ENCODE measurements at regions not wholly inside any gene's neighbourhood (a gene's known extent, or its start where the extent isn't known, plus 50 kb on each side); places are given as distances from the start of the nearest gene placed in this dataset.

DNA sequence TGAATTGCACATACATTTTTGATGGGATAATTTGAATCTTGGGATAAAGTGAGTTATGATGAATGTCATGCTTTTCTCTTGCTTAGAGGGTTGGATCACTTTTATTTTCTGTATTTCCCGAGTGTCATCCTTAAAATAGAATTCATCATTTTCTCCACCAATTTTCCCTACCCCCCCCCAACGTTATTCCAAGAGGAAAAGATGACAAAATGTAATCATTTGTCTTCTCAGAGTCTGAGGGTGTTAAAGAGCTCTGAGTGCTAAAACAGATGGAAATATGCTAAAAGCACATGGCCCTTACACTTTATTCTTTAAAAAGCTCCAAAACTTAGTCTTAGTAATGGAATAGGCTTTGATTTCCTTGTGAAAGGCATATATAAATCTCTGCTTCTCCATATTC is 81.4 kb downstream of the CHRM3 start:
- H3K4me3 Mint-ChIP-seq = no peak overlapping the region
- no peaks in the 10 kb centered on the region for H3K27me3 Mint-ChIP-seq
- H3K9me3 Mint-ChIP-seq = no peaks in the 10 kb centered on the region
- intact Hi-C loops (cut with micrococcal nuclease) = no loop called here
- DNase-seq (no peak), ATAC-seq (no peak)
- no peaks in the 10 kb centered on the region for H3K36me3 Mint-ChIP-seq (ENCODE audit: low read depth)
- ChIA-PET POLR2A (no interaction called here), CTCF (interaction anchor here (0.8 to 1.0 kb wide), 2 partner anchors 15 to 351 kb away, joined by 3 read pairs; no protein-coding TSS in a partner anchor)
- no peaks in the 10 kb centered on the region for H3K4me1 Mint-ChIP-seq (ENCODE audit: low read depth)
- no peak overlapping the region for H3K27ac Mint-ChIP-seq
- TF ChIP-seq, protein P1, sequence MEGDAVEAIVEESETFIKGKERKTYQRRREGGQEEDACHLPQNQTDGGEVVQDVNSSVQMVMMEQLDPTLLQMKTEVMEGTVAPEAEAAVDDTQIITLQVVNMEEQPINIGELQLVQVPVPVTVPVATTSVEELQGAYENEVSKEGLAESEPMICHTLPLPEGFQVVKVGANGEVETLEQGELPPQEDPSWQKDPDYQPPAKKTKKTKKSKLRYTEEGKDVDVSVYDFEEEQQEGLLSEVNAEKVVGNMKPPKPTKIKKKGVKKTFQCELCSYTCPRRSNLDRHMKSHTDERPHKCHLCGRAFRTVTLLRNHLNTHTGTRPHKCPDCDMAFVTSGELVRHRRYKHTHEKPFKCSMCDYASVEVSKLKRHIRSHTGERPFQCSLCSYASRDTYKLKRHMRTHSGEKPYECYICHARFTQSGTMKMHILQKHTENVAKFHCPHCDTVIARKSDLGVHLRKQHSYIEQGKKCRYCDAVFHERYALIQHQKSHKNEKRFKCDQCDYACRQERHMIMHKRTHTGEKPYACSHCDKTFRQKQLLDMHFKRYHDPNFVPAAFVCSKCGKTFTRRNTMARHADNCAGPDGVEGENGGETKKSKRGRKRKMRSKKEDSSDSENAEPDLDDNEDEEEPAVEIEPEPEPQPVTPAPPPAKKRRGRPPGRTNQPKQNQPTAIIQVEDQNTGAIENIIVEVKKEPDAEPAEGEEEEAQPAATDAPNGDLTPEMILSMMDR (IDR thresholded peaks at IDR 0.05) = no peak

DNA sequence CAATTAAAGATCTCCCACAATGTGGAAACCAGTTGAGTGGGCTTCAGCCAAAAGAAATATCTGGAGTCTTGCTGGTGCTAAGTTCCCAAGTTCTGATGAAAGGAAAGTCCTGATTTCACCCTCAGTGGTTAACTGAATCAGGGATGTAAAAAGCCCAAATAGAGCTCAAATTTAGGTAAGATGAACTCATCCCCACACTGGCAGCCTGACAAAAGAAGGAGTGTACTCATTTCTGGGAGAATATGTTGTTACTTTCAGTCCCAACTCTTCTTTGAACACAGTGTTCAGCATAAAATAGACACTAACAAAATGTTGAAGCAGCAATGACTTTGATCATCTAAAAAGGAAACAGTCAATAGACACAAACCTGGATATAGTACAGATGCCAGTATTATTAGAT is 91.7 kb downstream of the CHRM3 start:
- intact Hi-C loops (cut with micrococcal nuclease) = no loop called here
- DNase-seq = no peak
- no peaks in the 10 kb centered on the region for H3K4me1 Mint-ChIP-seq (ENCODE audit: low read depth)
- TF ChIP-seq, protein P1 (IDR thresholded peaks at IDR 0.05) = no peak
- H3K36me3 Mint-ChIP-seq (ENCODE audit: low read depth) = peaks cover 2% of the 10 kb centered on the region
- CTCF ChIA-PET = no interaction called here
- no peak overlapping the region for H3K27ac Mint-ChIP-seq
- no peaks in the 10 kb centered on the region for H3K27me3 Mint-ChIP-seq
- peaks cover 18% of the 10 kb centered on the region for H3K9me3 Mint-ChIP-seq
- ATAC-seq = no peak
- POLR2A ChIA-PET = no interaction called here
- H3K4me3 Mint-ChIP-seq = no peak overlapping the region

DNA sequence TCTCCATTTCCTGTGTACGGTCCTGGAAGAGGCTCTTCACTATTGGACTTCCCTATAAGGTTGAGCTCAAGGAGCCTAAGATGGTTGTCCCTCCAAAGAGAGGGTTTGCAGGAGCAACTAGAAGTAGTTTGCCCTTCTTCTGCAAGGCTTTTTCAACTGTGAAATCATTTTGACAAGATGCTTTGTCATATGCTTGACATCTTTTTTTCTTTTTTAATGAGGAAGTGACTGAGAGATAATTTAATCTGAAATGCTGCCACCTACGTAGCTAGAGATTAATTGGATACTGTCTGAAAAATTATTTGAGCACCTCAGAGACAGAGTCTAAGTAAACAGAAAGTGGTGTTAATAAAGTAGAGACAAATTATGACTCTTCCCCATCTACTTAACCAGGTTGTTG is 97.0 kb downstream of the CHRM3 start:
- no peak for ATAC-seq
- CTCF ChIA-PET = interaction anchor here (1.6 kb wide), 1 partner anchor 16 kb away, joined by 3 read pairs; no protein-coding TSS in a partner anchor
- H3K27me3 Mint-ChIP-seq = no peaks in the 10 kb centered on the region
- peaks cover 2% of the 10 kb centered on the region for H3K36me3 Mint-ChIP-seq (ENCODE audit: low read depth)
- TF ChIP-seq, protein P1 (IDR thresholded peaks at IDR 0.05) = no peak
- peaks cover 12% of the 10 kb centered on the region for H3K9me3 Mint-ChIP-seq
- intact Hi-C loops (cut with micrococcal nuclease) = no loop called here
- H3K27ac Mint-ChIP-seq = no peak overlapping the region
- H3K4me3 Mint-ChIP-seq = no peak overlapping the region
- no peak for DNase-seq
- POLR2A ChIA-PET = no interaction called here
- H3K4me1 Mint-ChIP-seq (ENCODE audit: low read depth) = peaks cover 5% of the 10 kb centered on the region

DNA sequence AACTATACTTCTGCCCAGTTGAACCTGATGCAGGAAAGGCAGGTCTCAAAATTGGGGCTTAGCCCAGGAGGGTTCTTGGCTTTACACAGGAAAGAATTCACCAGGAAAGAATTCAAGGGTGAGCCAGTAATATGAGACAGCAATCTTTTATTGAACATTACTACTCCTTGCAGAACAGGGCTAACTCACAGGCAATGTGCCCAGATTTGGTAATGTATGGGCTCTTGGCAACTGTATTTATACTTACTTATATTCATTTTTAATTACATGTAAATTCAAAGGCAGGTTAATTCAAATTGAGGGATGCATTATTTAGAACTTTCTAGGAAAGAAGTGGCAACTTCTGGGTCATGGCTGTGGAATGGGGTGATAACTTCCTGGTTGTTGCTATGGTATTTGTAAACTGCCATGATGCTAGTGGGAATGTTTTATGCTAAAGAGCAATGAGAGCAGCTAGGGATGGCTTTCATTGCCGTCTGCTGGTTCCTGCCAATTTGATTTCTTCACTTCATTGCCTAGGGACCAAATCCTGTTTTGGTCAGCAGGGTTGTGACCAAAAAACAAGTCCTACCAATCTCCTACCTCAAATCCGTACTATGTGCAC is 107.5 kb downstream of the CHRM3 start:
- intact Hi-C loops (cut with micrococcal nuclease) = no loop called here
- Mint-ChIP-seq H3K27ac (no peak overlapping the region), H3K27me3 (no peaks in the 10 kb centered on the region), H3K4me1 (ENCODE audit: low read depth) (no peaks in the 10 kb centered on the region), H3K9me3 (peaks cover 1% of the 10 kb centered on the region), H3K4me3 (no peak overlapping the region), H3K36me3 (ENCODE audit: low read depth) (no peaks in the 10 kb centered on the region)
- CTCF ChIA-PET = no interaction called here
- TF ChIP-seq, protein P1 (IDR thresholded peaks at IDR 0.05) = no peak
- DNase-seq = no peak
- POLR2A ChIA-PET = no interaction called here
- ATAC-seq = no peak

DNA sequence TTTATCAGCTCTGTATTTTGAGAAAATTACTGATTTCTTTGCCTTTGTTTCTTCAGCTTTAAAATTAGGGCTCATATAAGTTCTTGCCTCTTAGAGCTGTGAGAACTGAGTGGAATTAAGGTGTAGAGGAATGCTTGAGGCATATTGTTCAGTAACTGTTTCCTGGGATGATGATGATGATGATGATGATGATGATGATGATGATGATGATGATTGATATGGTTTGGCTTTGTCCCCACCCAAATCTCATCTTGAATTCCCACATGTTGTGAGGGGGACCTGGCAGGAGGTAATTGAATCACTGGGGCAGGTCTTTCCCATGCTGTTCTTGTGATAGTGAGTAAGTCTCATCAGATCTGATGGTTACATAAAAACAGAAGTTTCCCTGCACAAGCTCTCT is 118.7 kb downstream of the CHRM3 start:
- DNase-seq (no peak), ATAC-seq (no peak)
- ChIA-PET CTCF (no interaction called here), POLR2A (no interaction called here)
- intact Hi-C loops (cut with micrococcal nuclease) = no loop called here
- TF ChIP-seq, protein P1 (IDR thresholded peaks at IDR 0.05) = no peak
- Mint-ChIP-seq H3K27ac (no peak overlapping the region), H3K9me3 (peaks cover 23% of the 10 kb centered on the region), H3K4me1 (ENCODE audit: low read depth) (peaks cover 8% of the 10 kb centered on the region), H3K4me3 (no peak overlapping the region), H3K27me3 (no peaks in the 10 kb centered on the region), H3K36me3 (ENCODE audit: low read depth) (no peaks in the 10 kb centered on the region)

Data from activated CD8-positive, alpha-beta T cell treated with anti-CD3 and anti-CD28 coated beads for 36 hours (primary cell).